ENCODE measurements at regions not wholly inside any gene's neighbourhood (a gene's known extent, or its start where the extent isn't known, plus 50 kb on each side); places are given as distances from the start of the nearest gene placed in this dataset.

DNA sequence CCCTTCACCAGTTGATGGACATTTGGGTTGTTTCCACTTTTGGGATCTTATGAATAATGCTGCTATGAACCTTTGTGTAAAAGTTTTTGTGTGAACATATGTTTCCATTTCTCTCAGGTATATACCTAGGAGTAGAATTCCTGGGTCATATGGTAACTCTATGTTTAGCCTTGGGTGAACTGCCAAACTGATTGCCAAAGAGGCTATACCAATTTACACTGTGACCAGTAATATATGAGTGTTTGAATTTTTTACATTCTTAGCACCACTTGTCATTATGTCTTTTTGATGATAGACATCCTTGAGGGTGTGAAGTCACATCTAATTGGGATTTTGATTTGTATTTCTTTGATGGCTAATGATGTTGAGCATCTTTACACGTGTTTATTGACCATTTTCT is 290.1 kb downstream of the DUSP10 start:
- no peak for TF ChIP-seq ZNF70 (CRISPR knock-in tag; IDR thresholded peaks at IDR 0.05)
- TF ChIP-seq TCF4 (CRISPR knock-in tag; IDR thresholded peaks at IDR 0.05; ENCODE audit: borderline replicate concordance): no peak
- no peak for TF ChIP-seq ZNF8 (CRISPR knock-in tag; IDR thresholded peaks at IDR 0.05)
- TF ChIP-seq, protein P1, sequence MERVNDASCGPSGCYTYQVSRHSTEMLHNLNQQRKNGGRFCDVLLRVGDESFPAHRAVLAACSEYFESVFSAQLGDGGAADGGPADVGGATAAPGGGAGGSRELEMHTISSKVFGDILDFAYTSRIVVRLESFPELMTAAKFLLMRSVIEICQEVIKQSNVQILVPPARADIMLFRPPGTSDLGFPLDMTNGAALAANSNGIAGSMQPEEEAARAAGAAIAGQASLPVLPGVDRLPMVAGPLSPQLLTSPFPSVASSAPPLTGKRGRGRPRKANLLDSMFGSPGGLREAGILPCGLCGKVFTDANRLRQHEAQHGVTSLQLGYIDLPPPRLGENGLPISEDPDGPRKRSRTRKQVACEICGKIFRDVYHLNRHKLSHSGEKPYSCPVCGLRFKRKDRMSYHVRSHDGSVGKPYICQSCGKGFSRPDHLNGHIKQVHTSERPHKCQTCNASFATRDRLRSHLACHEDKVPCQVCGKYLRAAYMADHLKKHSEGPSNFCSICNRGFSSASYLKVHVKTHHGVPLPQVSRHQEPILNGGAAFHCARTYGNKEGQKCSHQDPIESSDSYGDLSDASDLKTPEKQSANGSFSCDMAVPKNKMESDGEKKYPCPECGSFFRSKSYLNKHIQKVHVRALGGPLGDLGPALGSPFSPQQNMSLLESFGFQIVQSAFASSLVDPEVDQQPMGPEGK (CRISPR knock-in tag; IDR thresholded peaks at IDR 0.05; ENCODE audit: borderline replicate concordance): no peak
- TF ChIP-seq, protein P2, sequence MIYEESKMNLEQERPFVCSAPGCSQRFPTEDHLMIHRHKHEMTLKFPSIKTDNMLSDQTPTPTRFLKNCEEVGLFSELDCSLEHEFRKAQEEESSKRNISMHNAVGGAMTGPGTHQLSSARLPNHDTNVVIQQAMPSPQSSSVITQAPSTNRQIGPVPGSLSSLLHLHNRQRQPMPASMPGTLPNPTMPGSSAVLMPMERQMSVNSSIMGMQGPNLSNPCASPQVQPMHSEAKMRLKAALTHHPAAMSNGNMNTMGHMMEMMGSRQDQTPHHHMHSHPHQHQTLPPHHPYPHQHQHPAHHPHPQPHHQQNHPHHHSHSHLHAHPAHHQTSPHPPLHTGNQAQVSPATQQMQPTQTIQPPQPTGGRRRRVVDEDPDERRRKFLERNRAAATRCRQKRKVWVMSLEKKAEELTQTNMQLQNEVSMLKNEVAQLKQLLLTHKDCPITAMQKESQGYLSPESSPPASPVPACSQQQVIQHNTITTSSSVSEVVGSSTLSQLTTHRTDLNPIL (CRISPR knock-in tag; IDR thresholded peaks at IDR 0.05; ENCODE audit: low read depth): no peak
- TF ChIP-seq PPARA (CRISPR knock-in tag; IDR thresholded peaks at IDR 0.05; ENCODE audit: borderline replicate concordance): no peak
- TF ChIP-seq ZNF565 (CRISPR knock-in tag; conservative IDR thresholded peaks at IDR 0.05; ENCODE audit: low read depth): no peak
- ATAC-seq: no peak

DNA sequence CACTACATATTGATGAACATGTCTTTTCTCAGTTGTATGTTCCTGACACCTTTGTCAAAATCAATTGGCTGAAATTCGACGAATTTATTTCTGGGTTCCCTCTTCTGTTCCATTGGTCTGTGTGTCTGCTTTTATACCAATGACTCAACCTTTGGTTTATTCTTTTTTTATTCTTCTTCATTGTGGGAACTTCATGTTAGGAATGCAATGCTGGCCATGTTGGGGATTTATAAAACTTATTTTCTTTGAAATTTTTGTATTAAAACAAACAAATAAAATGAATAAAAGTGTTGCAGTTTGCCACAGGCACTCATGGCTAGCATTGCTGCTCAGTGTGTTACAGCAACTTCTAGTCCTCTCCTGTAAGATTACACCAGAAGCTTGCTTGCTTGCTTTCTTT is 287.8 kb downstream of the DUSP10 start:
- TF ChIP-seq TCF4 (CRISPR knock-in tag; IDR thresholded peaks at IDR 0.05; ENCODE audit: borderline replicate concordance): no peak
- TF ChIP-seq TSHZ2 (CRISPR knock-in tag; IDR thresholded peaks at IDR 0.05): no peak
- no peak for TF ChIP-seq CSDC2 (CRISPR knock-in tag; IDR thresholded peaks at IDR 0.05)
- no peak for TF ChIP-seq ESRRG (CRISPR knock-in tag; IDR thresholded peaks at IDR 0.05)
- TF ChIP-seq SNAI2 (CRISPR knock-in tag; IDR thresholded peaks at IDR 0.05): no peak
- TF ChIP-seq ZNF8 (CRISPR knock-in tag; IDR thresholded peaks at IDR 0.05): no peak
- no peak for TF ChIP-seq GLIS3 (CRISPR knock-in tag; IDR thresholded peaks at IDR 0.05)
- no peak for TF ChIP-seq ZNF565 (CRISPR knock-in tag; conservative IDR thresholded peaks at IDR 0.05; ENCODE audit: low read depth)
- TF ChIP-seq, protein P2 (CRISPR knock-in tag; IDR thresholded peaks at IDR 0.05; ENCODE audit: low read depth): no peak
- TF ChIP-seq RARB (CRISPR knock-in tag; IDR thresholded peaks at IDR 0.05): no peak
- TF ChIP-seq ISL1 (CRISPR knock-in tag; IDR thresholded peaks at IDR 0.05): no peak
- TF ChIP-seq POU6F1 (CRISPR knock-in tag; IDR thresholded peaks at IDR 0.05; ENCODE audit: borderline replicate concordance, low read depth): no peak
- TF ChIP-seq ZFP30 (CRISPR knock-in tag; IDR thresholded peaks at IDR 0.05): no peak
- no peak for TF ChIP-seq TOX (CRISPR knock-in tag; IDR thresholded peaks at IDR 0.05; ENCODE audit: borderline replicate concordance)
- TF ChIP-seq, protein P1 (CRISPR knock-in tag; IDR thresholded peaks at IDR 0.05; ENCODE audit: borderline replicate concordance): no peak
- TF ChIP-seq CSRNP3 (CRISPR knock-in tag; IDR thresholded peaks at IDR 0.05): no peak
- no peak for ATAC-seq
